SK-N-SH (cell line): ENCODE measurements at regions not wholly inside any gene's neighbourhood (a gene's known extent, or its start where the extent isn't known, plus 50 kb on each side); places are given as distances from the start of the nearest gene placed in this dataset.

Experiments
- CHD2 ChIP-seq: fragments of 150-350 bp; IDR thresholded peaks from 2 replicates; pipeline ENCODE4 v1.6.1; 2018; ENCODE audit warnings: low read length; ENCODE audit not compliant: partially characterized antibody
- CTCF ChIP-seq: fragments of 200-600 bp; sonication (generic); IDR thresholded peaks from 2 replicates; pipeline ENCODE4 v1.6.1; 2017; ENCODE audit warnings: antibody characterized with exemption, mild to moderate bottlenecking, moderate library complexity
- GABPA ChIP-seq: IDR thresholded peaks from 2 replicates; pipeline ENCODE4 v1.4.0; 2012; ENCODE audit warnings: low read depth, mild to moderate bottlenecking
- MAX ChIP-seq: IDR thresholded peaks from 2 replicates; pipeline ENCODE4 v1.4.0; 2012; ENCODE audit warnings: low read depth

DNA sequence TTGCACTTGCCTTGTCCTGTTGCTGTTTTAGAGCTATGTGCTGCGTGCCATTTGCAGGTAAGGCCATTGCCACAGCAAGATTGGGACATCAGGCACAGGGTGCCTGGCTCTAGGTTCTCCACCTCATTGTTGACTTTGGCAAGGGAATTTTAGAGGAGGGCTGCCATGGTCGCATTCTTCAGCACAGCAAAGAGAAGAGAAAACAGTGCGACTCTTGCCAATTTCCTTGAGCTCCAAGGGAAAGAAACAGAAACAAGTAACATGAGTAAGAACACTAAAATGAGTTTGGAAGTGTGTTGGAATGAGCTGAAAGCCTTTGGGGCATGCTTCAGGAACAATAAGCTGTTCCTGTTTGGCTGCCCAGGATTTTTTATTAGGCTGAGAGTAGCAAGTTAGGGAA is 188.1 kb upstream of the IL12B start:
- TF ChIP-seq CTCF (no peak), GABPA (no peak), MAX (no peak), CHD2 (no peak)
